Left lung (tissue), 4 donors: ENCODE measurements at regions not wholly inside any gene's neighbourhood (a gene's known extent, or its start where the extent isn't known, plus 50 kb on each side); places are given as distances from the start of the nearest gene placed in this dataset.
"Not testable (repeated sequence)": the region's sequence is repeated elsewhere in the genome, so short reads cannot be mapped to it uniquely, and the experiment has no call there.

Source experiments
- ATAC-seq: fragments of 200-7000 bp; cut with Tn5 transposase; one replicate; pipeline ENCODE4 v1.9.1; 2020; ENCODE audit warnings: moderate library complexity
- DNase-seq, 4 donors: peaks; one replicate each; pipeline ENCODE4 v3.0.0-alpha.2; 2013 to 2020
- H3K27ac ChIP-seq, 2 donors: fragments of 200-600 bp; sonication (generic) in 1 of 2; one replicate each; pipeline versions ENCODE4 v1.5.0 to v1.8.0; 2020 to 2021
- H3K27me3 ChIP-seq, 2 donors: fragments of 200-600 bp; sonication (generic) in 1 of 2; one replicate each; pipeline versions ENCODE4 v1.5.0 to v1.8.0; 2020 to 2021
- H3K36me3 ChIP-seq, 2 donors: fragments of 200-600 bp; sonication (generic) in 1 of 2; one replicate each; pipeline versions ENCODE4 v1.5.0 to v1.8.0; 2020 to 2021
- H3K4me1 ChIP-seq, 2 donors: fragments of 200-600 bp; one replicate each; pipeline ENCODE4 v1.8.0; 2021
- H3K4me3 ChIP-seq, 2 donors: fragments of 200-600 bp; sonication (generic) in 1 of 2; one replicate each; pipeline versions ENCODE4 v1.5.0 to v1.8.0; 2020 to 2021; ENCODE audit warnings: mild to moderate bottlenecking in 1 of 2
- H3K9me3 ChIP-seq, 2 donors: fragments of 200-600 bp; sonication (generic) in 1 of 2; one replicate each; pipeline versions ENCODE4 v1.5.0 to v1.8.0; 2020 to 2021
- CTCF ChIP-seq, 2 donors: fragments of 200-600 bp; sonication (generic) in 1 of 2; IDR thresholded peaks; one replicate each; pipeline versions ENCODE4 v1.5.0 to v1.8.0; 2021; ENCODE audit warnings: antibody characterized with exemption in 2 of 2
- intact Hi-C, 2 donors: fragments of 100-400 bp; cut with DNase I; formaldehyde crosslinking; loops; one replicate each; pipeline versions ENCODE4 v1.11.2 to v1.14.2; 2022
- donor health status: DM: no; HTN: yes; CAD: no.
- donor health status: DM: no; HTN: no; CAD: no.

GRCh38 chr10:30745953-30746352, 116.4 kb upstream of the LYZL2 start:
- ATAC-seq (no peak), DNase-seq (no peak)
- H3K4me3 ChIP-seq: no peak overlapping the region
- H3K27ac ChIP-seq: no peak overlapping the region
- peaks cover 0 to under 1% of the 10 kb centered on the region in 2 donors for H3K9me3 ChIP-seq
- H3K36me3 ChIP-seq: no peaks in the 10 kb centered on the region
- intact Hi-C loops: no loop called here
- no peaks in the 10 kb centered on the region for H3K4me1 ChIP-seq
- no peaks in the 10 kb centered on the region for H3K27me3 ChIP-seq
- TF ChIP-seq CTCF (IDR thresholded peaks at IDR 0.05): no peak

DNA sequence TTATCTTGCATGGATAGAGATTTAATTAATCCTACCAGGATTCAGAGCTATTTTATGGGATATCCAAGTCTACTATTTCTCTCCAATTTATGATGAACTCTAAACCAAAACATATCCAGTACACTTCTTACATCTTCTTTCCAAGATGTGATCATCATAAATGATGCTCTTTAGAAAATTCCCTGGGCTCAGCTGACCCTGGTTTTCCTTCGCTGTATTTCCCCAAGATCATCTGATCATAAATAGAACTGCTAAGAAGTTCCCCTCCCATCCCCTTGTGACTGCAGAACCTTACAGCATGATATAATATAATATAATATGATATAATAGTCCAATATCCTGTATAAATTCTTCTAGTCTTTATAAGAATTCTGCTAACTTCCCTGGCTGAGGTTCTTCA, 114.6 kb upstream of the LYZL2 start:
- H3K27ac ChIP-seq: no peak overlapping the region
- no peak for ATAC-seq

GRCh38 chr10:30743586-30743985, 114.0 kb upstream of the LYZL2 start:
- ATAC-seq: no peak
- H3K27ac ChIP-seq: no peak overlapping the region
- TF ChIP-seq CTCF (IDR thresholded peaks at IDR 0.05): no peak
- intact Hi-C loops: no loop called here
- peaks cover 0 to 3% of the 10 kb centered on the region in 2 donors for H3K9me3 ChIP-seq
- no peaks in the 10 kb centered on the region for H3K27me3 ChIP-seq
- no peak for DNase-seq
- no peak overlapping the region for H3K4me3 ChIP-seq
- H3K4me1 ChIP-seq: no peaks in the 10 kb centered on the region
- H3K36me3 ChIP-seq: no peaks in the 10 kb centered on the region

More for the DNA sequence above, 114.6 kb upstream of the LYZL2 start:
- peaks cover 0 to 3% of the 10 kb centered on the region in 2 donors for H3K9me3 ChIP-seq
- no peak overlapping the region for H3K4me3 ChIP-seq
- H3K36me3 ChIP-seq: no peaks in the 10 kb centered on the region
- H3K27me3 ChIP-seq: no peaks in the 10 kb centered on the region
- TF ChIP-seq CTCF (IDR thresholded peaks at IDR 0.05): no peak
- intact Hi-C loops: no loop called here
- H3K4me1 ChIP-seq: no peaks in the 10 kb centered on the region
- no peak for DNase-seq

- Histone ChIP-seq H3K4me3 (no peak overlapping the region), H3K9me3 (peaks cover 0 to 3% of the 10 kb centered on the region in 2 donors), H3K27ac (no peak overlapping the region), H3K36me3 (no peaks in the 10 kb centered on the region), H3K4me1 (no peaks in the 10 kb centered on the region), H3K27me3 (no peaks in the 10 kb centered on the region)
- no peak for DNase-seq
- no peak for TF ChIP-seq CTCF (IDR thresholded peaks at IDR 0.05)
- intact Hi-C loops: no loop called here
- no peak for ATAC-seq
These were observed 112.9 kb upstream of the LYZL2 start for GRCh38 chr10:30742471-30742870.

- H3K27me3 ChIP-seq, H3K27ac ChIP-seq, H3K4me1 ChIP-seq, DNase-seq, intact Hi-C loops, H3K4me3 ChIP-seq, ATAC-seq, H3K36me3 ChIP-seq, H3K9me3 ChIP-seq: not testable (repeated sequence)
These were observed 111.2 kb upstream of the LYZL2 start for GRCh38 chr10:30740774-30741173.

- no peak overlapping the region for H3K27ac ChIP-seq
- H3K36me3 ChIP-seq: no peaks in the 10 kb centered on the region
- intact Hi-C loops: no loop called here
- DNase-seq: no peak
- ATAC-seq: no peak
- H3K9me3 ChIP-seq: peaks cover 0 to 3% of the 10 kb centered on the region in 2 donors
- no peaks in the 10 kb centered on the region for H3K27me3 ChIP-seq
- no peaks in the 10 kb centered on the region for H3K4me1 ChIP-seq
- no peak overlapping the region for H3K4me3 ChIP-seq
- TF ChIP-seq CTCF (IDR thresholded peaks at IDR 0.05): no peak
These were observed 108.9 kb upstream of the LYZL2 start for GRCh38 chr10:30738416-30738815.
